Kasumi-1 (cell line): ENCODE measurements at regions not wholly inside any gene's neighbourhood (a gene's known extent, or its start where the extent isn't known, plus 50 kb on each side); places are given as distances from the start of the nearest gene placed in this dataset.

Experiments
- DNase-seq, 2 experiments: peaks; one replicate each; lab custom pipeline; 2025; lab: John Stamatoyannopoulos, UW

- DNase-seq = no peak
Observed at GRCh38 chr11:119906376-119906775, 177.4 kb upstream of the NECTIN1 start.

- DNase-seq = no peak
Observed at GRCh38 chr11:119905162-119905561, 176.2 kb upstream of the NECTIN1 start.

- no peak for DNase-seq
Observed at GRCh38 chr11:119904531-119905035, 175.6 kb upstream of the NECTIN1 start.

DNA sequence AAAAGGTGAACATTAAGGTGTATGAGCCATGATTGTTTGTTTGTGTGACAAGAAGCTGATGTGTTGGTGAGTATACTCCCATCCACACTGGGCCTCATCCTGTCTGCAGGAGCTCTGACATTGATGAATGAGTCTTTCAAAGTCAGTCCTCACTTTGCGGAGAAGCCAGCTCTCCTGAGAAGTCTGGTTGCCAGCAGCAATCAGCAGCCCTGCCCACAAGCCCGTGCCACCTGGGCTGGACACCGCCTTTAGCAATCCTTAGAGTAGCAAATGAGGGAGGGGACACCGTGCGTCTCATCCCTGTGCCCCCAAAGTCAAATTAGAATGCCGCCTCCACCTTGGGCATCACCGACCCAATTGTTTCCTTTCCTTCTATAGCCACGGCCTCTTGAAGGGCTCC is 174.8 kb upstream of the NECTIN1 start:
- DNase-seq = no peak

DNA sequence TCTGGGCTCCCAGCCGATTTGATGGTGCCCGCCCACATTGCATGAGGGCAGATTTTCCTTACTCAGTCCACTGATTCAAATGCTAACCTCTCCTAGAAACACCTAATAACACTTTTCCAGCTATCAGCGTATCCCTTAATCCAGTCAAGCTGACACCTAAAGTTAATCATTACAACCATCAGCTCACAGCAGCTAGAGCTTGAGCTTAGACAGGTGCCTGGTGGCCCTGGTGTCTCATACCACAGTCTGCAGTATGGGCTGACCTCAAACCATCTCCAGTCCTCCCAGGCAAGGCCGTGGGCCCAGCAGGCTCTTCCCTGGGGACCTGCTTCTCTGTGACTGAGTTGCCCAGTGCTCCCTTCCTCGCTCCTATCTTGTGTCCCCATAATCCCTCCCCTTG is 174.4 kb upstream of the NECTIN1 start:
- DNase-seq = no peak

DNA sequence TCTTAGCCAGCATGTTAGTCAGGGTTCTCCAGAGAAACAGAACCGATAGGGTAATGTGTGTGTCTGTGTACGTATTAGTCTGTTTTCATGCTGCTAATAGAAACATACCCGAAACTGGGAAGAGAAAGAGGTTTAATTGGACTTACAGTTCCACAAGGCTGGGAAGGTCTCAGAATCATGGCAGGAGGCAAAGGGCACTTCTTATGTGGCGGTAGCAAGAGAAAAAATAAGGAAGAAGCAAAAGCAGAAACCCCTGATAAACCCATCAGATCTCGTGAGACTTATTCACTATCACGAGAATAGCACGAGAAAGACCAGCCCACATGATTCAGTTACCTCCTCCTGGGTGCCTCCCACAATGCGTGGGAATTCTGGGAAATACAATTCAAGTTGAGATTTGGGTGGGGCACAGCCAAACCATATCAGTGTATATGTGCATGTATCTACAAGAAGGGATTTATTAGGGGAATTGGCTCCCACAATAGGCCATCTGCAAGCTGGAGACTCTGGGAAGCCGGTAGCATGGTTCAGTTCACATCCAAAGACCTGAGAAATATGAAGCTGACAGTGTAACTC is 173.7 kb upstream of the NECTIN1 start:
- DNase-seq = no peak

- DNase-seq = no peak
Observed at GRCh38 chr11:119901657-119902577, 172.9 kb upstream of the NECTIN1 start.

- no peak for DNase-seq
Observed at GRCh38 chr11:119899997-119900396, 171.0 kb upstream of the NECTIN1 start.

GRCh38 chr11:119897576-119897975 is 168.6 kb upstream of the NECTIN1 start:
- no peak for DNase-seq

GRCh38 chr11:119897046-119897440 is 168.0 kb upstream of the NECTIN1 start:
- no peak for DNase-seq

DNA sequence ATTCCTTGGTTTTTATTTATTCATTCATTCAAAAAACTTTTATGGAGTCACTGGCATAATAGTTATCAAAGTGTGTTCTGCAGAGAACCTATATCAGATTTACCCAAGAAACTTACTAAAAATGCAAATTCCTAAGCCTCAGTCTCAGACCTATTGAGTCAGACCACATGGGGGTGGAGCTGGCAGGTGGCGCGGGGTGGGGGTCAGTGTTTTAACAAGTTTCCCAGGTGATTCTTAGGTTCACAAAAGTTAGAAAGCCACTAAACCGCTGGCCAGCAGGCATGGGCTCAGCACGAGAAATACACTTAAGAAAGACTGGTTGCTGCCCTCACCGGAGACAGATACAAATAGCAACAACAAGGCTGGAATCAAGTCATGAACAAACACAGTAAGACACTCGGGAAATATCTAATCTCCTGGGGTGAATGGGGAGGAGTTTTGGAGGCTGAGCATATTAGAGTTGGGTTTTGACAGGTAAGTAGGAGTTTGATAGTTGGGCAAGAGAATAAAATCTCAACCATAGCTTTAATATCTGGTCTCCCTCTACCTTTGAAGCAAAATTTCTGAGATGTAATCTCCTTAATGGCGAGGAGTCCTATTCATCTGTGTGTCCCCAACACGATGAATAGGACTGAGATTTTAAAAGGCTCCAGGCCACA is 167.5 kb upstream of the NECTIN1 start:
- DNase-seq = no peak

DNA sequence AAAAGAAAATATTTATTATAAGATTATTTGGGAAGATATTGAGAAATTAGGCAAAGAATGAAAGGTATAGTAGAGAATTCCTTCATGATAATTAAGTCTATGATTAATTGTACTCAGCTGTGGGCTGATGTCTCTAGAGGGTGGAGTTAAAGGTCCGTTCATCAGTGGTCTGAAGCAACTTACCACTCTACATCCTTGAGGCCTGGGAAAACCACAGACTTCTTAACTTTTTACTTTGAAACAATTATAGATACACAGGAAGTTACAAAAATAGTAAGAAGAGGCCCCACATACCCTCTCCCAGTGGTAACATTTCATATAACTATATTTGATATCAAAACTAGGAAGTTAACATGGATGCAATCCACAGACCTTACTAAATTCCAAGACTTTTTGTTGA is 167.0 kb upstream of the NECTIN1 start:
- no peak for DNase-seq

DNA sequence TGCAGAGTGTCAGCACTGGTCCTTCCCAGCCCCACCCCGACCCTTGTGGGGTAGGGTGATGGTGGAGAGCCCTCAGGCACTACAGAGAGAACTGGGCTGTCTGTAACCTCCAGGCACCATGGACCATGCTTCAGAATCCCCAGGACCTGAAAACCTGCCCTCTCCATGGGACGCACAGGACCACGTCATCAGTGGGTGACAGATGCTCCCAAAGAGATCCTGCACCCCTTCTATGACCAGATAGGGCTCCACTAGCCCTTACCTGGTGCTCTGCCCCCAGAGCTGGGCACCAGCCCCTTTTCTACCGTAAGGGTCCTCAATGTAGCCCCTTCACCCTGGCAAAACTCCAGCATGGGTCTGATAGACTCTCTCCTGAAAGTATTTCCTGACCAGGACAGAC is 165.9 kb upstream of the NECTIN1 start:
- DNase-seq = no peak

GRCh38 chr11:119892311-119892808 is 163.4 kb upstream of the NECTIN1 start:
- no peak for DNase-seq

- DNase-seq = no peak
Observed at GRCh38 chr11:119891055-119891768, 162.2 kb upstream of the NECTIN1 start.

GRCh38 chr11:119890466-119890865 is 161.5 kb upstream of the NECTIN1 start:
- DNase-seq = no peak

- DNase-seq = no peak
Observed at GRCh38 chr11:119889728-119890280, 160.8 kb upstream of the NECTIN1 start.

DNA sequence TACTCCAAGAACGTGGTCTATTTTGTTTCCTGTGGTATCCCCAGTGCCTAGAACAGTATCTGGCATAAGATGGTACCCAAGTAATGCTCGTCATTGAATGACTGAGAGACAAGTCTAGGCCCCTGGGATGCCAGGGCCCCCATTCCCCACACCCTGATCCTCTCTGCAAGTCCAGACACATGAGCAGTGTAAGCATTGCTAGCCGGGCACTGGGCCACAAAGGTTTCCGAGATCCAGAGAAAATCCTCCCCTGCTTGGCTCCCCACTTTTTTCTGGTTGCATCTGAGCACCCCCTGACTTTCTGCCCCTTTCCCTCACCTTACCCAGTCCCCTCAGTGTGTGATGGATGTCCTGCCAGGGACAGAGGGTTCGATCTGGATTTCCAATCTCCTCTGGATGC is 160.1 kb upstream of the NECTIN1 start:
- DNase-seq = no peak

- no peak for DNase-seq
Observed at GRCh38 chr11:119888119-119888518, 159.1 kb upstream of the NECTIN1 start.

DNA sequence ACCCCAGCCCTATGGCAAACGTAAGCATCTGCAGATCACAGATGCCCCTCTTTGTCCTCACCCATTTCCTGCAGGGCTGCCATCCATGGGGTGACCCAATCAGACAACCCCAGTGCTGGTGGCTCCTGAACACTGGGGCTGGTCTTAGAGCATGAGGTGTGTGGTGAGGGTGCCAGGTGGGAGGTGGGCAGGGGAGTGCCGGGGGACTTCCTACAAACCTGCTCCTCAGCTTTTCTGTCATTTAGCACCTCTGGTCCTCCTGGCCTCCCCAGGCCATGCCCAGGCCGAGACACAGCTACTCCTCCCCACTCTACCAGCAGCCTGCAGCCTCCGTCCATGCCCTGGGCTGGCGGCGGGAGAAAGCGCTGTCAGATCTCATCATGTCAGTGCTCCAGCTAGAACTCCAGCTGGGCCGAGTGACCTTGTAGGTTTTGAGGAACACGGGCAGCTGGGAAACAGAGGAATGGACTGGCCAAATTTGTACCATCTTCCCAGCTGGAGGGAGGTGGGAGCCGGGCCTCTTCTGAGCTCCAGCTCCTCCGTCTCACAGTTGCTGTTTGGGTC is 157.7 kb upstream of the NECTIN1 start:
- no peak for DNase-seq

DNA sequence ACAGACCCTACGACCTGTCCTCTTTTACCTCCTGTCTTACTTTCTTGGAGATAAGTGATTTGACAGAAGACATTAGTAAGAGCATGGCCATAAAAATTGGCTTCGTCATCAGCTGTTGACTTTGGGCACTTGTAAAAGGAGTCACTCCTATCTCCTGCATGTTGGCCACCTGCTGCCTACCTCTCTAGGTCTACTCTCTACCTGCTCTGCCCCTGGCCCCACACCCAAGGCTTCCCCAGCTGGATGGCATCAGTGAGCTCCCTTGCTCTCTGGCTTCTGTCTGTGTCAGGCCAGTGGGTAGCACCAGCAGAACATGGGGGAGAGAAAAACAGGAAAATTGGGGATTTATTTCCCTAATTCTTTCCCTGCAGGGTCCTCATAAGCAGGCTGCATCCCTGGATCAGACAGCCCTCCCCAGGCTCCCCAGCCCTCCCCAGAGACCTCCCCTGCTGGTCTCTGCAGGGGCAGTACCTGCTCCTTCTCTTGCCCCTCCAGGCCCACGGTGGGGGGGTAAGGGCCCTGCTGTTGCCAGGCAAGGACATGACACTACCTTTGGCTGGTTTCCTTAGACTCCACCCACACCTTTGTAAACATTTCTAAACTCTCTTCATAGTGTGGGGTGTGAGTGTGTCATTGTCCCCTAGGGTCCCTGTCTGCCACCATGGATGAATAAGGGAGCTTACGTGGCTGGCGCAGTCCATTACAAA is 157.0 kb upstream of the NECTIN1 start:
- no peak for DNase-seq
